K562 (cell line): ENCODE measurements at regions not wholly inside any gene's neighbourhood (a gene's known extent, or its start where the extent isn't known, plus 50 kb on each side); places are given as distances from the start of the nearest gene placed in this dataset.
A peak's percentile ranks its signal among the peaks of the same experiment; 100 is the strongest.

ENCODE experiments used
- ELF4 ChIP-seq: fragments of 450-650 bp; formaldehyde crosslinking; IDR thresholded peaks from 2 replicates; pipeline ENCODE4 v1.4.0; 2022; ENCODE audit warnings: missing genetic modification characterization
- SETDB1 ChIP-seq: IDR thresholded peaks from one replicate; pipeline ENCODE4 v1.6.1; 2012; ENCODE audit warnings: low read length, control low read depth, inconsistent platforms
- ZNF282 ChIP-seq: sonication (generic); formaldehyde crosslinking; IDR thresholded peaks from 2 replicates; pipeline ENCODE4 v1.8.1; 2023; ENCODE audit warnings: missing genetic modification reagents
- TF ChIP-seq, protein P1 (sequence below), 2 experiments: IDR thresholded peaks in 1 of 2; conservative IDR thresholded peaks in 1 of 2; 2 replicates each; pipeline ENCODE4 v1.6.1; 2016; ENCODE audit warnings: low read depth in 2 of 2, mild to moderate bottlenecking in 1 of 2, missing compliant biosample characterization in 1 of 2, missing genetic modification characterization in 1 of 2, moderate library complexity in 1 of 2
- TF ChIP-seq, protein P2 (sequence below): fragments of 450-650 bp; IDR thresholded peaks from 2 replicates; pipeline ENCODE4 v1.6.1; 2016; ENCODE audit warnings: mild to moderate bottlenecking, moderate library complexity
- TF ChIP-seq, protein P3 (sequence below): sonication (generic); formaldehyde crosslinking; IDR thresholded peaks from 2 replicates; pipeline ENCODE4 v1.8.0; 2022; ENCODE audit warnings: missing genetic modification reagents, mild to moderate bottlenecking, moderate library complexity, borderline replicate concordance

DNA sequence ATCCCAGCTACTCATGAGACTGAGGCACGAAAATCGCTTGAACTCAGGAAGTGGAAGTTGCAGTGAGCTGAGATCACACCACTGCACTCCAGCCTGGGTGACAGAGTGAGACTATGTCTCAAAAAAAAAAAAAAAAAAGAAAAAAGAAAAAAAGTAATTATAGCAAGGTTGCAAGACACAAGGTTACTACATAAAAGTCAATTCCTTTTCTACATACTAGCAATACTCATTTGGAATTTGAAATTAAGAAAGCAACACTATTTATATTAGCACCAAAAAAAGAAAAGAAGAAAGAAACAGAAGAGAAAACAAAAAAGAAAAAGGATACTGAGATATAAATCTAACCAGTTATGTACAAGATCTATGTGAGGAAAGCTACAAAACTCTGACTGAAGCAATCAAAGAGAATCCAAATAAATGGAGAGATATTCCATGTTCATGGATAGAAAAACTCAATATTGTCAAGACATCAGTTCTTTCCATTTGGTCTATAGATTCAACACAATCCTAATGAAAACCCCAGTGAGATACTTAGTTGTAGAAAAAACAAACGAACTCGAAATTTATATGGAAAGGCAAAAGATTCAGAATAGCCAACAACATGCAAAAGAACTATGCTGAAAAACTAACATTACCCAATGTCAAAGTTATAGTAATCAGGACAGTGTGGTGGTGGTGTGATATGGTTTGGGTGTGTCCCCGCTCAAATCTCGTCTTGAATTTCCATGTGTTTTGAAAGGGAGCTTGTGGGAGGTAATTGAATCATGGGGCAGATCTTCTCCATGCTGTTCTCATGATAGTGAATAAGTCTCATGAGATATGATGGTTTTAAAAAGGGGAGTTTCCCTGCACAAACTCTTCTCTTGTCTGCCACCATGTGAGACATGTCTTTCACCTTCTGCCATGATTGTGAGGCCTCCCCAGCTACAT lies 73.3 kb downstream of the GPX5 start (continued):
- TF ChIP-seq, protein P1, sequence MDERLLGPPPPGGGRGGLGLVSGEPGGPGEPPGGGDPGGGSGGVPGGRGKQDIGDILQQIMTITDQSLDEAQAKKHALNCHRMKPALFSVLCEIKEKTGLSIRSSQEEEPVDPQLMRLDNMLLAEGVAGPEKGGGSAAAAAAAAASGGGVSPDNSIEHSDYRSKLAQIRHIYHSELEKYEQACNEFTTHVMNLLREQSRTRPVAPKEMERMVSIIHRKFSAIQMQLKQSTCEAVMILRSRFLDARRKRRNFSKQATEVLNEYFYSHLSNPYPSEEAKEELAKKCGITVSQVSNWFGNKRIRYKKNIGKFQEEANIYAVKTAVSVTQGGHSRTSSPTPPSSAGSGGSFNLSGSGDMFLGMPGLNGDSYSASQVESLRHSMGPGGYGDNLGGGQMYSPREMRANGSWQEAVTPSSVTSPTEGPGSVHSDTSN (CRISPR knock-in tag; IDR thresholded peaks at IDR 0.05; ENCODE audit: low read depth), result no peak
- TF ChIP-seq, protein P1 (tag; conservative IDR thresholded peaks at IDR 0.05; ENCODE audit: low read depth), result no peak
- TF ChIP-seq, protein P2, sequence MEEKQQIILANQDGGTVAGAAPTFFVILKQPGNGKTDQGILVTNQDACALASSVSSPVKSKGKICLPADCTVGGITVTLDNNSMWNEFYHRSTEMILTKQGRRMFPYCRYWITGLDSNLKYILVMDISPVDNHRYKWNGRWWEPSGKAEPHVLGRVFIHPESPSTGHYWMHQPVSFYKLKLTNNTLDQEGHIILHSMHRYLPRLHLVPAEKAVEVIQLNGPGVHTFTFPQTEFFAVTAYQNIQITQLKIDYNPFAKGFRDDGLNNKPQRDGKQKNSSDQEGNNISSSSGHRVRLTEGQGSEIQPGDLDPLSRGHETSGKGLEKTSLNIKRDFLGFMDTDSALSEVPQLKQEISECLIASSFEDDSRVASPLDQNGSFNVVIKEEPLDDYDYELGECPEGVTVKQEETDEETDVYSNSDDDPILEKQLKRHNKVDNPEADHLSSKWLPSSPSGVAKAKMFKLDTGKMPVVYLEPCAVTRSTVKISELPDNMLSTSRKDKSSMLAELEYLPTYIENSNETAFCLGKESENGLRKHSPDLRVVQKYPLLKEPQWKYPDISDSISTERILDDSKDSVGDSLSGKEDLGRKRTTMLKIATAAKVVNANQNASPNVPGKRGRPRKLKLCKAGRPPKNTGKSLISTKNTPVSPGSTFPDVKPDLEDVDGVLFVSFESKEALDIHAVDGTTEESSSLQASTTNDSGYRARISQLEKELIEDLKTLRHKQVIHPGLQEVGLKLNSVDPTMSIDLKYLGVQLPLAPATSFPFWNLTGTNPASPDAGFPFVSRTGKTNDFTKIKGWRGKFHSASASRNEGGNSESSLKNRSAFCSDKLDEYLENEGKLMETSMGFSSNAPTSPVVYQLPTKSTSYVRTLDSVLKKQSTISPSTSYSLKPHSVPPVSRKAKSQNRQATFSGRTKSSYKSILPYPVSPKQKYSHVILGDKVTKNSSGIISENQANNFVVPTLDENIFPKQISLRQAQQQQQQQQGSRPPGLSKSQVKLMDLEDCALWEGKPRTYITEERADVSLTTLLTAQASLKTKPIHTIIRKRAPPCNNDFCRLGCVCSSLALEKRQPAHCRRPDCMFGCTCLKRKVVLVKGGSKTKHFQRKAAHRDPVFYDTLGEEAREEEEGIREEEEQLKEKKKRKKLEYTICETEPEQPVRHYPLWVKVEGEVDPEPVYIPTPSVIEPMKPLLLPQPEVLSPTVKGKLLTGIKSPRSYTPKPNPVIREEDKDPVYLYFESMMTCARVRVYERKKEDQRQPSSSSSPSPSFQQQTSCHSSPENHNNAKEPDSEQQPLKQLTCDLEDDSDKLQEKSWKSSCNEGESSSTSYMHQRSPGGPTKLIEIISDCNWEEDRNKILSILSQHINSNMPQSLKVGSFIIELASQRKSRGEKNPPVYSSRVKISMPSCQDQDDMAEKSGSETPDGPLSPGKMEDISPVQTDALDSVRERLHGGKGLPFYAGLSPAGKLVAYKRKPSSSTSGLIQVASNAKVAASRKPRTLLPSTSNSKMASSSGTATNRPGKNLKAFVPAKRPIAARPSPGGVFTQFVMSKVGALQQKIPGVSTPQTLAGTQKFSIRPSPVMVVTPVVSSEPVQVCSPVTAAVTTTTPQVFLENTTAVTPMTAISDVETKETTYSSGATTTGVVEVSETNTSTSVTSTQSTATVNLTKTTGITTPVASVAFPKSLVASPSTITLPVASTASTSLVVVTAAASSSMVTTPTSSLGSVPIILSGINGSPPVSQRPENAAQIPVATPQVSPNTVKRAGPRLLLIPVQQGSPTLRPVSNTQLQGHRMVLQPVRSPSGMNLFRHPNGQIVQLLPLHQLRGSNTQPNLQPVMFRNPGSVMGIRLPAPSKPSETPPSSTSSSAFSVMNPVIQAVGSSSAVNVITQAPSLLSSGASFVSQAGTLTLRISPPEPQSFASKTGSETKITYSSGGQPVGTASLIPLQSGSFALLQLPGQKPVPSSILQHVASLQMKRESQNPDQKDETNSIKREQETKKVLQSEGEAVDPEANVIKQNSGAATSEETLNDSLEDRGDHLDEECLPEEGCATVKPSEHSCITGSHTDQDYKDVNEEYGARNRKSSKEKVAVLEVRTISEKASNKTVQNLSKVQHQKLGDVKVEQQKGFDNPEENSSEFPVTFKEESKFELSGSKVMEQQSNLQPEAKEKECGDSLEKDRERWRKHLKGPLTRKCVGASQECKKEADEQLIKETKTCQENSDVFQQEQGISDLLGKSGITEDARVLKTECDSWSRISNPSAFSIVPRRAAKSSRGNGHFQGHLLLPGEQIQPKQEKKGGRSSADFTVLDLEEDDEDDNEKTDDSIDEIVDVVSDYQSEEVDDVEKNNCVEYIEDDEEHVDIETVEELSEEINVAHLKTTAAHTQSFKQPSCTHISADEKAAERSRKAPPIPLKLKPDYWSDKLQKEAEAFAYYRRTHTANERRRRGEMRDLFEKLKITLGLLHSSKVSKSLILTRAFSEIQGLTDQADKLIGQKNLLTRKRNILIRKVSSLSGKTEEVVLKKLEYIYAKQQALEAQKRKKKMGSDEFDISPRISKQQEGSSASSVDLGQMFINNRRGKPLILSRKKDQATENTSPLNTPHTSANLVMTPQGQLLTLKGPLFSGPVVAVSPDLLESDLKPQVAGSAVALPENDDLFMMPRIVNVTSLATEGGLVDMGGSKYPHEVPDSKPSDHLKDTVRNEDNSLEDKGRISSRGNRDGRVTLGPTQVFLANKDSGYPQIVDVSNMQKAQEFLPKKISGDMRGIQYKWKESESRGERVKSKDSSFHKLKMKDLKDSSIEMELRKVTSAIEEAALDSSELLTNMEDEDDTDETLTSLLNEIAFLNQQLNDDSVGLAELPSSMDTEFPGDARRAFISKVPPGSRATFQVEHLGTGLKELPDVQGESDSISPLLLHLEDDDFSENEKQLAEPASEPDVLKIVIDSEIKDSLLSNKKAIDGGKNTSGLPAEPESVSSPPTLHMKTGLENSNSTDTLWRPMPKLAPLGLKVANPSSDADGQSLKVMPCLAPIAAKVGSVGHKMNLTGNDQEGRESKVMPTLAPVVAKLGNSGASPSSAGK, result 0 out of 2 replicates have a peak, but pooled peaks have one; percentile 11
- TF ChIP-seq ZNF282 (CRISPR knock-in tag), result no peak
- TF ChIP-seq, protein P3, sequence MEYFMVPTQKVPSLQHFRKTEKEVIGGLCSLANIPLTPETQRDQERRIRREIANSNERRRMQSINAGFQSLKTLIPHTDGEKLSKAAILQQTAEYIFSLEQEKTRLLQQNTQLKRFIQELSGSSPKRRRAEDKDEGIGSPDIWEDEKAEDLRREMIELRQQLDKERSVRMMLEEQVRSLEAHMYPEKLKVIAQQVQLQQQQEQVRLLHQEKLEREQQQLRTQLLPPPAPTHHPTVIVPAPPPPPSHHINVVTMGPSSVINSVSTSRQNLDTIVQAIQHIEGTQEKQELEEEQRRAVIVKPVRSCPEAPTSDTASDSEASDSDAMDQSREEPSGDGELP (CRISPR knock-in tag), result no peak
- TF ChIP-seq ELF4 (CRISPR knock-in tag), result no peak
- TF ChIP-seq SETDB1, result no peak
